ENCODE measurements at regions not wholly inside any gene's neighbourhood (a gene's known extent, or its start where the extent isn't known, plus 50 kb on each side); places are given as distances from the start of the nearest gene placed in this dataset.

GRCh38 chr21:15379776-15380175 lies 315.0 kb upstream of the NRIP1 start:
- no peak for DNase-seq (ENCODE audit: low read depth)

GRCh38 chr21:15383588-15383987 lies 318.8 kb upstream of the NRIP1 start:
- no peak for DNase-seq (ENCODE audit: low read depth)

GRCh38 chr21:15390049-15390448 lies 325.2 kb upstream of the NRIP1 start:
- no peak for DNase-seq (ENCODE audit: low read depth)

GRCh38 chr21:15397258-15397657 lies 332.5 kb upstream of the NRIP1 start:
- no peak for DNase-seq (ENCODE audit: low read depth)

- DNase-seq (ENCODE audit: low read depth), result no peak
These were observed 328.9 kb upstream of the USP25 start for GRCh38 chr21:15400905-15401304.

GRCh38 chr21:15401331-15401730 lies 328.5 kb upstream of the USP25 start:
- DNase-seq (ENCODE audit: low read depth), result no peak

GRCh38 chr21:15405214-15405613 lies 324.6 kb upstream of the USP25 start:
- DNase-seq (ENCODE audit: low read depth), result no peak

GRCh38 chr21:15406791-15407190 lies 323.0 kb upstream of the USP25 start:
- DNase-seq (ENCODE audit: low read depth), result no peak

GRCh38 chr21:15407585-15407984 lies 322.2 kb upstream of the USP25 start:
- no peak for DNase-seq (ENCODE audit: low read depth)

- DNase-seq (ENCODE audit: low read depth), result no peak
These were observed 321.7 kb upstream of the USP25 start for GRCh38 chr21:15408089-15408488.

GRCh38 chr21:15409031-15409430 lies 320.8 kb upstream of the USP25 start:
- no peak for DNase-seq (ENCODE audit: low read depth)

- no peak for DNase-seq (ENCODE audit: low read depth)
These were observed 318.9 kb upstream of the USP25 start for GRCh38 chr21:15410853-15411252.

- no peak for DNase-seq (ENCODE audit: low read depth)
These were observed 315.7 kb upstream of the USP25 start for GRCh38 chr21:15414057-15414456.

- DNase-seq (ENCODE audit: low read depth), result no peak
These were observed 314.1 kb upstream of the USP25 start for GRCh38 chr21:15415541-15416261.

- no peak for DNase-seq (ENCODE audit: low read depth)
These were observed 308.3 kb upstream of the USP25 start for GRCh38 chr21:15421441-15421881.

- DNase-seq (ENCODE audit: low read depth), result no peak
These were observed 307.8 kb upstream of the USP25 start for GRCh38 chr21:15421947-15422346.

- DNase-seq (ENCODE audit: low read depth), result no peak
These were observed 307.0 kb upstream of the USP25 start for GRCh38 chr21:15422783-15423182.

GRCh38 chr21:15423676-15424445 lies 305.9 kb upstream of the USP25 start:
- no peak for DNase-seq (ENCODE audit: low read depth)

- no peak for DNase-seq (ENCODE audit: low read depth)
These were observed 304.7 kb upstream of the USP25 start for GRCh38 chr21:15425049-15425448.

GRCh38 chr21:15430023-15430422 lies 299.8 kb upstream of the USP25 start:
- no peak for DNase-seq (ENCODE audit: low read depth)

GRCh38 chr21:15430577-15430976 lies 299.2 kb upstream of the USP25 start:
- no peak for DNase-seq (ENCODE audit: low read depth)

GRCh38 chr21:15431053-15431452 lies 298.7 kb upstream of the USP25 start:
- DNase-seq (ENCODE audit: low read depth), result no peak

- no peak for DNase-seq (ENCODE audit: low read depth)
These were observed 296.7 kb upstream of the USP25 start for GRCh38 chr21:15433091-15433490.

Measured in stimulated activated CD8-positive, alpha-beta memory T cell treated with anti-CD3 and anti-CD28 coated beads, Interleukin-15, amount 100 ng/mL, for 1 hour (primary cell).